HG02840 (cell line): ENCODE measurements at regions not wholly inside any gene's neighbourhood (a gene's known extent, or its start where the extent isn't known, plus 50 kb on each side); places are given as distances from the start of the nearest gene placed in this dataset.
A peak's percentile ranks its signal among the peaks of the same experiment; 100 is the strongest.
"Not testable (repeated sequence)": the region's sequence is repeated elsewhere in the genome, so short reads cannot be mapped to it uniquely, and the experiment has no call there.

Experiments
- ATAC-seq: cut with Tn5 transposase; IDR thresholded peaks from one replicate; pipeline ENCODE4 v1.9.1; 2021; ENCODE audit warnings: mild to moderate bottlenecking, moderate library complexity, moderate number of reproducible peaks; ENCODE audit not compliant: unreplicated experiment, low FRiP score

- ATAC-seq: not testable (repeated sequence)
These were observed 90.1 kb upstream of the GRIN2A start for GRCh38 chr16:10272250-10272854.

GRCh38 chr16:10275214-10275996, 93.2 kb upstream of the GRIN2A start:
- not testable (repeated sequence) for ATAC-seq

- no peak for ATAC-seq
These were observed 95.4 kb upstream of the GRIN2A start for GRCh38 chr16:10277597-10277996.

GRCh38 chr16:10280262-10281170, 98.3 kb upstream of the GRIN2A start:
- no peak for ATAC-seq

GRCh38 chr16:10282367-10282766, 100.1 kb upstream of the GRIN2A start:
- ATAC-seq: no peak

- not testable (repeated sequence) for ATAC-seq
These were observed 101.0 kb upstream of the GRIN2A start for GRCh38 chr16:10283246-10283645.

GRCh38 chr16:10290467-10291105, 95.3 kb upstream of the ATF7IP2 start:
- not testable (repeated sequence) for ATAC-seq

- ATAC-seq: not testable (repeated sequence)
These were observed 93.7 kb upstream of the ATF7IP2 start for GRCh38 chr16:10292197-10292596.

GRCh38 chr16:10292976-10293375, 92.9 kb upstream of the ATF7IP2 start:
- not testable (repeated sequence) for ATAC-seq

- ATAC-seq: not testable (repeated sequence)
These were observed 91.7 kb upstream of the ATF7IP2 start for GRCh38 chr16:10294153-10294552.

GRCh38 chr16:10296956-10297340, 88.9 kb upstream of the ATF7IP2 start:
- peak; percentile 31 for ATAC-seq

GRCh38 chr16:10297341-10298006, 88.4 kb upstream of the ATF7IP2 start:
- peak; percentile 93 for ATAC-seq

- ATAC-seq: no peak
These were observed 85.0 kb upstream of the ATF7IP2 start for GRCh38 chr16:10300905-10301304.

GRCh38 chr16:10301547-10301946, 84.3 kb upstream of the ATF7IP2 start:
- not testable (repeated sequence) for ATAC-seq

- no peak for ATAC-seq
These were observed 79.9 kb upstream of the ATF7IP2 start for GRCh38 chr16:10305912-10306311.

GRCh38 chr16:10308305-10309193, 77.3 kb upstream of the ATF7IP2 start:
- no peak for ATAC-seq

GRCh38 chr16:10309271-10309932, 76.5 kb upstream of the ATF7IP2 start:
- no peak for ATAC-seq

- no peak for ATAC-seq
These were observed 73.9 kb upstream of the ATF7IP2 start for GRCh38 chr16:10312008-10312407.
